ENCODE measurements at regions not wholly inside any gene's neighbourhood (a gene's known extent, or its start where the extent isn't known, plus 50 kb on each side); places are given as distances from the start of the nearest gene placed in this dataset.

DNA sequence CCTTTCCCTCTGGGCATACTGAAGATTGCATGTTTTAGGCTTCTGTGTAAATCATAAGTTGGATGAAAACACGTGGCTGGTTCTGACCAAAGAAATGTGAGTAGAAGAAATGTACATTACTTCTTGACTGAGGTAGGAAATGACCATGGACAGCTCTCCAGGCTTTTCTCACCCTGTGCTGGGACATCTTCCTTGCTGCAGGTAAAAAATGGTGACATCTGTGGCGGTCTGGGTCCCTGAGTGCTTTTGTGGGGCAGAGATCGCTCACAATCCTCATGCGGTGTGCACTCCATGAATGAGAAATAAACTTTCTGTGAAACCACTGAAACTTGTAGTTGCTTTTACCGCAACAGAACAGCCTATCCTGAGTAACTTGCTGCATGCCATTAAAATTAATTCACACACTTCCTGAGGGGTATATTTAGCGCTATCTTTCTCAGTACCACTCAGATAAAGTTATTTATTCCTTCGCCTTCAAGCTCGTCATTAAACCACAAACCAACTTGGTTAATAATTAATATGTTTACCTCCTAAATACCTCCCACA lies 730.4 kb downstream of the EFNA5 start:
- H3K4me3 ChIP-seq, result no peak overlapping the region
- no peak overlapping the region for H3K27ac ChIP-seq (ENCODE audit: low read depth in 1 of 2, low read length in 1 of 2)
- no peak for TF ChIP-seq CTCF (IDR thresholded peaks at IDR 0.05; ENCODE audit: control extremely low read depth, extremely low read depth)
- 91% methylated on average over 8 of the region's 8 CpGs for WGBS, 2 donors
- no peaks in the 10 kb centered on the region for H3K36me3 ChIP-seq (ENCODE audit: control insufficient read depth in 4 of 4, insufficient read depth in 4 of 4, low read length in 4 of 4)
- no peaks in the 10 kb centered on the region for H3K4me1 ChIP-seq (ENCODE audit: control insufficient read depth in 5 of 5, insufficient read depth in 5 of 5, low read length in 5 of 5)
- no peak overlapping the region for H3K9ac ChIP-seq (ENCODE audit: insufficient read depth in 1 of 2, low read length in 2 of 2)
- DNase-seq (no peak), ATAC-seq (ENCODE audit: insufficient read depth, low FRiP score) (no peak)
- H3K27me3 ChIP-seq (ENCODE audit: control insufficient read depth in 3 of 3, insufficient read depth in 3 of 3, low read length in 2 of 3), result no peaks in the 10 kb centered on the region
- H3K9me3 ChIP-seq (ENCODE audit: control insufficient read depth in 4 of 4, insufficient read depth in 3 of 4, low read length in 3 of 4), result no peaks in the 10 kb centered on the region

DNA sequence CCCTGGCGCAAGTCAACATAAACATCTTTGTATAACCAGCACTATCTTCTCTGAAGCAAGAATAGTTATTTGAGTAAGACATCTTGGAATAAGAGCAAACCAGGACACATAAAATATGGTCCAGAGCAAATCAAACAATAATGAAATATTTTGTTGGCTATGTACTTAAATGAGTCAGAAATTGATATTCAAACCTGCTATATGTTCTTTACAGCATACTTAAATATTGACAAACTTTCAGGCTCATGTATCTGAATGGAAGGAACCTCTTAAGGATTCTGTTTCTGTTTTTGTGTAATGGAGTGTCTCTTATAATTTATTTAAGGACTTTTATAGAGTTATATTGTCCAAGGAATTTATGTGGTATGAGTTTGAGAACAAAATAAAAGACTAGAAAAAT lies 747.3 kb downstream of the EFNA5 start:
- Histone ChIP-seq H3K9ac (ENCODE audit: insufficient read depth in 1 of 2, low read length in 2 of 2) (no peak overlapping the region), H3K36me3 (ENCODE audit: control insufficient read depth in 4 of 4, insufficient read depth in 4 of 4, low read length in 4 of 4) (no peaks in the 10 kb centered on the region), H3K9me3 (ENCODE audit: control insufficient read depth in 4 of 4, insufficient read depth in 3 of 4, low read length in 3 of 4) (no peaks in the 10 kb centered on the region), H3K27me3 (ENCODE audit: control insufficient read depth in 3 of 3, insufficient read depth in 3 of 3, low read length in 2 of 3) (no peaks in the 10 kb centered on the region), H3K4me1 (ENCODE audit: control insufficient read depth in 5 of 5, insufficient read depth in 5 of 5, low read length in 5 of 5) (no peaks in the 10 kb centered on the region), H3K4me3 (no peak overlapping the region), H3K27ac (ENCODE audit: low read depth in 1 of 2, low read length in 1 of 2) (no peak overlapping the region)
- WGBS, 2 donors, result 90 to 99% methylated on average over 1 of the region's 1 CpG
- DNase-seq (no peak), ATAC-seq (ENCODE audit: insufficient read depth, low FRiP score) (no peak)
- TF ChIP-seq CTCF (IDR thresholded peaks at IDR 0.05; ENCODE audit: control extremely low read depth, extremely low read depth), result no peak

DNA sequence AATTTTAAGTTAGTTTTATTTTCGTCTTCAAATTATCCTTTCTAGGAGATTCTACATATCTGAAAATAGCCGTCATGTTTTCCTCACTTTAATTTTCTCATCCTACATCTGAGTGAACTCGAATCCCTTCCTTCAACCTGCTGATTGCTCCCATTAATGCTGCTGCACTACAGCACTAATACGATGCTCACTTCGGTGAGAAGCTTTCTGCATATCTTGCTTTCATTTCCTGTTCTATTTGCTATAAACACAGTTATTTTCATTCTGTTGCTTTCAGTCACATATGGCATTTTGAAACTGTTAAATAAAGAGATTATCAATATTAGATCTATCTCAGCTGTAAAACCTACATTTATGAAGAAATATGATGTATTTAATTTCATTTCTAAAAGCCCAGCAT lies 749.2 kb downstream of the EFNA5 start:
- Histone ChIP-seq H3K4me3 (no peak overlapping the region), H3K9me3 (ENCODE audit: control insufficient read depth in 4 of 4, insufficient read depth in 3 of 4, low read length in 3 of 4) (peaks cover 0 to 1% (median 0%) of the 10 kb centered on the region in 4 donors), H3K27ac (ENCODE audit: low read depth in 1 of 2, low read length in 1 of 2) (no peak overlapping the region), H3K36me3 (ENCODE audit: control insufficient read depth in 4 of 4, insufficient read depth in 4 of 4, low read length in 4 of 4) (no peaks in the 10 kb centered on the region), H3K9ac (ENCODE audit: insufficient read depth in 1 of 2, low read length in 2 of 2) (no peak overlapping the region), H3K27me3 (ENCODE audit: control insufficient read depth in 3 of 3, insufficient read depth in 3 of 3, low read length in 2 of 3) (no peaks in the 10 kb centered on the region), H3K4me1 (ENCODE audit: control insufficient read depth in 5 of 5, insufficient read depth in 5 of 5, low read length in 5 of 5) (no peaks in the 10 kb centered on the region)
- no peak for TF ChIP-seq CTCF (IDR thresholded peaks at IDR 0.05; ENCODE audit: control extremely low read depth, extremely low read depth)
- 83 to 88% methylated on average over 5 of the region's 5 CpGs for WGBS, 2 donors
- no peak for DNase-seq
- ATAC-seq (ENCODE audit: insufficient read depth, low FRiP score), result no peak

DNA sequence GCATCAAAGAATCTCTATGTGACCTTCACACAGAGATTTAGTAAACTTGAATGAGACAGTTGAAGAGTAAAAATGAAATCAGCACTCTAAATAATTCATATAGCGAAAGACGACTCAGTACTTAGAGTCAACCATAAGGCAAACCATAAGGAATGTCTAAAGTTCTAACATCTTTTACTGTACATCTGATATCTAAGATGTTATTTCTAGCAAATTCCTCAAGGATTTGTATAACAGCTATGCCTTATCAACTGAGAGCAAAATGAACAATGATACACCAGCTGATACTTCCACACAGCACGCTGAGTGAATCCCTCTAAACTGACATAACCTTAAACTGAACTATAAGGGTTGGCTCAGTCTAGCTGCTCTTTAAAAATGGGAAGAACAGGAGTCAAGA lies 760.3 kb downstream of the EFNA5 start:
- DNase-seq (no peak), ATAC-seq (ENCODE audit: insufficient read depth, low FRiP score) (no peak)
- H3K27me3 ChIP-seq (ENCODE audit: control insufficient read depth in 3 of 3, insufficient read depth in 3 of 3, low read length in 2 of 3), result no peaks in the 10 kb centered on the region
- no peaks in the 10 kb centered on the region for H3K36me3 ChIP-seq (ENCODE audit: control insufficient read depth in 4 of 4, insufficient read depth in 4 of 4, low read length in 4 of 4)
- no peak overlapping the region for H3K9ac ChIP-seq (ENCODE audit: insufficient read depth in 1 of 2, low read length in 2 of 2)
- H3K4me1 ChIP-seq (ENCODE audit: control insufficient read depth in 5 of 5, insufficient read depth in 5 of 5, low read length in 5 of 5), result no peaks in the 10 kb centered on the region
- H3K4me3 ChIP-seq, result no peak overlapping the region
- no peaks in the 10 kb centered on the region for H3K9me3 ChIP-seq (ENCODE audit: control insufficient read depth in 4 of 4, insufficient read depth in 3 of 4, low read length in 3 of 4)
- H3K27ac ChIP-seq (ENCODE audit: low read depth in 1 of 2, low read length in 1 of 2), result no peak overlapping the region
- 90 to 93% methylated on average over 3 of the region's 3 CpGs for WGBS, 2 donors
- no peak for TF ChIP-seq CTCF (IDR thresholded peaks at IDR 0.05; ENCODE audit: control extremely low read depth, extremely low read depth)
